ENCODE measurements at regions not wholly inside any gene's neighbourhood (a gene's known extent, or its start where the extent isn't known, plus 50 kb on each side); places are given as distances from the start of the nearest gene placed in this dataset.

DNA sequence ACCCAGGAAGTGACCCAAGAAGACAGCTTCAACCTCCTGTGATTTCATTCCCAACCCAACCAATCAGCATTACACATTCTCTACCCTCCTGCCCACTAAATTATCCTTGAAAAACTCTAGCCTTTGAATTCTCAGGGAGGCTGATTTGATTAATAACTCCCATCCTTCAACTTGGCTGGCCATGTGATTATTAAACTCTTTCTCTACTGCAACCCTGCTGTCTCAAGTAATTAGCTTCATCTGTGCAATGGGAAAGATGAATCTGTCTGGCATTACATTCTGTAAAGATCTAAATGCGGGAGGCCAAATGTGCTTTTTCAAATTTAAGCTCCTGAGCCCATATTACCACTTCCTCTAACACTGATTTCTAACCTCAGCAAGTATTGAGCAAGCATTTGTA, 95.9 kb upstream of the STT3B start:
- TF ChIP-seq POLR2A (IDR thresholded peaks at IDR 0.05; ENCODE audit: extremely low read depth, insufficient read length), result no peak
- TF ChIP-seq MYC (IDR thresholded peaks at IDR 0.05; ENCODE audit: low read depth, low read length), result no peak
- TF ChIP-seq, protein P1, sequence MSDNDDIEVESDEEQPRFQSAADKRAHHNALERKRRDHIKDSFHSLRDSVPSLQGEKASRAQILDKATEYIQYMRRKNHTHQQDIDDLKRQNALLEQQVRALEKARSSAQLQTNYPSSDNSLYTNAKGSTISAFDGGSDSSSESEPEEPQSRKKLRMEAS (IDR thresholded peaks at IDR 0.05; ENCODE audit: low read depth, low read length), result no peak
- no peak for DNase-seq (ENCODE audit: low read depth)

DNA sequence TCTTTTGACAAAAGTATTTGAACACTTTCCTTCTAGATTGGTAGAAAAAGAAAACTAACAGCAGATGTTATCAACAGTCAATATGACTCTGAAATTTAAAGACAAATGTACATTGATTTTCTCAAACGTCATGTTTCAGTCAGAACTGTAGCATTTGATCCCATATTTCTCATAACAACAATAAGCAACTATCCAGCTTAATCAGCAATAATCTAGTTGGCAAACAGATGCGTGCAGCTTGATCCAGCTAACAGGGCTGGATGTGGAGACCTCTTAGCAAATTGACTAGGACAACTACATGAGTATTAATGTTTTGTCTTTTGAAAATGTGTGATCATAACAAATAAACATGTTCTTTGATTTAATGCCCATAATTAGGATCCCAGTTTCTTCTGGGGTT, 94.0 kb upstream of the STT3B start:
- no peak overlapping the region for H3K4me3 ChIP-seq (ENCODE audit: low read depth, low read length)
- no peak for TF ChIP-seq MYC (IDR thresholded peaks at IDR 0.05; ENCODE audit: low read depth, low read length)
- TF ChIP-seq, protein P1 (IDR thresholded peaks at IDR 0.05; ENCODE audit: low read depth, low read length), result no peak
- TF ChIP-seq, protein P2, sequence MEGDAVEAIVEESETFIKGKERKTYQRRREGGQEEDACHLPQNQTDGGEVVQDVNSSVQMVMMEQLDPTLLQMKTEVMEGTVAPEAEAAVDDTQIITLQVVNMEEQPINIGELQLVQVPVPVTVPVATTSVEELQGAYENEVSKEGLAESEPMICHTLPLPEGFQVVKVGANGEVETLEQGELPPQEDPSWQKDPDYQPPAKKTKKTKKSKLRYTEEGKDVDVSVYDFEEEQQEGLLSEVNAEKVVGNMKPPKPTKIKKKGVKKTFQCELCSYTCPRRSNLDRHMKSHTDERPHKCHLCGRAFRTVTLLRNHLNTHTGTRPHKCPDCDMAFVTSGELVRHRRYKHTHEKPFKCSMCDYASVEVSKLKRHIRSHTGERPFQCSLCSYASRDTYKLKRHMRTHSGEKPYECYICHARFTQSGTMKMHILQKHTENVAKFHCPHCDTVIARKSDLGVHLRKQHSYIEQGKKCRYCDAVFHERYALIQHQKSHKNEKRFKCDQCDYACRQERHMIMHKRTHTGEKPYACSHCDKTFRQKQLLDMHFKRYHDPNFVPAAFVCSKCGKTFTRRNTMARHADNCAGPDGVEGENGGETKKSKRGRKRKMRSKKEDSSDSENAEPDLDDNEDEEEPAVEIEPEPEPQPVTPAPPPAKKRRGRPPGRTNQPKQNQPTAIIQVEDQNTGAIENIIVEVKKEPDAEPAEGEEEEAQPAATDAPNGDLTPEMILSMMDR (IDR thresholded peaks at IDR 0.05; ENCODE audit: low read depth, low read length), result no peak
- no peak for TF ChIP-seq POLR2A (IDR thresholded peaks at IDR 0.05; ENCODE audit: extremely low read depth, insufficient read length)
- no peak for DNase-seq (ENCODE audit: low read depth)

More for the DNA sequence above, 95.9 kb upstream of the STT3B start:
- H3K4me3 ChIP-seq (ENCODE audit: low read depth, low read length), result no peak overlapping the region

DNA sequence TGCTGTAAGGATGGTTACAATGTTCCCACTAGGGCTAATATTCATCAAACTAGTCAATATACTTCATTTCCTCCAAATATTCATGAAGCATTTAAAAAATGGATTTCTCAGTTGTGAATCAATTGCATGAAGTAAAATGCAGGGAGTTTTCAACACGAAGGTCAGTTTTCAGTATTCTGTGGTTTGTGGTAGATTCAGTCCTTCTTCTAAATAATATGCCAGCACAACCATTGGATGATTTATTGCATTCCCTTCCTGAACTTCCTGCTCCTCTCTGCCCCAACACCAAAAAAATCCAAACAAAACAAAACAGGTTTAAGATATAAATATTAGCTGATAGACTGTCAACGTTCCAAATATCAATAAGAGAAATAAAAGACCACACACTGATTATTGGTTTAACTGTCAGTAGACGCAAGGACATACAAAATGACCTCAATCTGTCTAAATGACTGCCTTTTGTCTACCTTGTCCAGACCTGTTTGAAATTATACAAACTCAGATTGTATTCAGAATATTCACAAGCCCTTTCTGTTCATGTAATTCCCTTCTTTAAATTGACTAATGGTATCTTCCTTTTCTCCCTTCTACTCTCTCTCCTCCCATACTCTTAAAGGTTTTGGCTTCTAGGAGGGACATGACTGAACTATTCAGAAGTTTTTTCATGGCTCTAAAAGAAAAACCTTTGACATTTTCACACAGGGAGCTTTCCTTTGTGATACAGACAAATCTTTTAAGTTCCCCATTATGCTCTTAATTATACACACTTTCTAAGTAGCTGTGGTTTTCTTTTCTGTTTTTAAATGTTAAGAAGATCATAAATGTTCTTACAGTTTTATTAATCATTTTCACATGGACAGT, 92.6 kb upstream of the STT3B start:
- no peak for DNase-seq (ENCODE audit: low read depth)
- no peak overlapping the region for H3K4me3 ChIP-seq (ENCODE audit: low read depth, low read length)
- TF ChIP-seq POLR2A (IDR thresholded peaks at IDR 0.05; ENCODE audit: extremely low read depth, insufficient read length), result no peak
- TF ChIP-seq MYC (IDR thresholded peaks at IDR 0.05; ENCODE audit: low read depth, low read length), result no peak
- TF ChIP-seq, protein P2 (IDR thresholded peaks at IDR 0.05; ENCODE audit: low read depth, low read length), result no peak
- TF ChIP-seq, protein P1 (IDR thresholded peaks at IDR 0.05; ENCODE audit: low read depth, low read length), result no peak

DNA sequence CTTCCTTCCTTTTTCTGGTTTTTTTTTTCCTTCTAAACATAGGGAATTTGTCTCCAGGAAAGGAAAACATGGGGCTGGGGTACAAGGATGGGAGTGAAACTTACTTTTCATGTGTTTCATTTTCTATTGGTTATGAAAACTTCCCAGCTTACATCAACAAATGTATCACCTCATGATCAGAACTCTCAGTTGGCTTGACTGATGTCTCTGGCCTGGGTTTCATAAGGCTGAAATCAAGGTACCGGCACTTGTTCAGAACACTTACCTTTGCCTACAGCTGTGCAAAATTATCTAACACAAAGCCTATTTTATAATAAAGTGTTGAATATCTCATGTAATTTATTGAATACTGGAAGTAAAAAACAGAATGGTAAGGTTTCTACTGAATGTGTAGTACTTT, 91.8 kb upstream of the STT3B start:
- H3K4me3 ChIP-seq (ENCODE audit: low read depth, low read length), result no peak overlapping the region
- TF ChIP-seq, protein P2 (IDR thresholded peaks at IDR 0.05; ENCODE audit: low read depth, low read length), result no peak
- TF ChIP-seq, protein P1 (IDR thresholded peaks at IDR 0.05; ENCODE audit: low read depth, low read length), result no peak
- no peak for TF ChIP-seq MYC (IDR thresholded peaks at IDR 0.05; ENCODE audit: low read depth, low read length)
- TF ChIP-seq POLR2A (IDR thresholded peaks at IDR 0.05; ENCODE audit: extremely low read depth, insufficient read length), result no peak
- DNase-seq (ENCODE audit: low read depth), result no peak

DNA sequence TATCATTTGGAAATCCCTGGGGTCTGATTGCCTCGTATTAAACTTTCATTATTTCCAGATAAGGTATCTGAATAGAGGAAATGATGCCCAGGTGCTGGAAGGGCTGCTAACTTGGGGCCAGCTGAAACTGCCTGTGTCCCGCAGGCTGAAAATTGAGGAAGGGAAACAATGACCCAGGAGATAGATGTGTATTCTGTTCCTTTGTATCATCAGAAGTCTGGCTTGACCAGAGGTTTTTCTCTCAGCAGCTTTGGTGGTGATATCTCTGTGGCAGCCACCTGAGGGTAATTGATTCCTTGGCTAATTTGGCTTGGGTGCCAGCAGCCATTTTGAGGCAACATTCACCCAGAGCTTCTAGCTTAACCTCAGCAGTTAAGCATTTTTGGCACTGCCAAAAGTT, 90.0 kb upstream of the STT3B start:
- no peak overlapping the region for H3K4me3 ChIP-seq (ENCODE audit: low read depth, low read length)
- no peak for DNase-seq (ENCODE audit: low read depth)
- TF ChIP-seq POLR2A (IDR thresholded peaks at IDR 0.05; ENCODE audit: extremely low read depth, insufficient read length) (no peak), MYC (IDR thresholded peaks at IDR 0.05; ENCODE audit: low read depth, low read length) (no peak)
- TF ChIP-seq, protein P2 (IDR thresholded peaks at IDR 0.05; ENCODE audit: low read depth, low read length), result no peak

DNA sequence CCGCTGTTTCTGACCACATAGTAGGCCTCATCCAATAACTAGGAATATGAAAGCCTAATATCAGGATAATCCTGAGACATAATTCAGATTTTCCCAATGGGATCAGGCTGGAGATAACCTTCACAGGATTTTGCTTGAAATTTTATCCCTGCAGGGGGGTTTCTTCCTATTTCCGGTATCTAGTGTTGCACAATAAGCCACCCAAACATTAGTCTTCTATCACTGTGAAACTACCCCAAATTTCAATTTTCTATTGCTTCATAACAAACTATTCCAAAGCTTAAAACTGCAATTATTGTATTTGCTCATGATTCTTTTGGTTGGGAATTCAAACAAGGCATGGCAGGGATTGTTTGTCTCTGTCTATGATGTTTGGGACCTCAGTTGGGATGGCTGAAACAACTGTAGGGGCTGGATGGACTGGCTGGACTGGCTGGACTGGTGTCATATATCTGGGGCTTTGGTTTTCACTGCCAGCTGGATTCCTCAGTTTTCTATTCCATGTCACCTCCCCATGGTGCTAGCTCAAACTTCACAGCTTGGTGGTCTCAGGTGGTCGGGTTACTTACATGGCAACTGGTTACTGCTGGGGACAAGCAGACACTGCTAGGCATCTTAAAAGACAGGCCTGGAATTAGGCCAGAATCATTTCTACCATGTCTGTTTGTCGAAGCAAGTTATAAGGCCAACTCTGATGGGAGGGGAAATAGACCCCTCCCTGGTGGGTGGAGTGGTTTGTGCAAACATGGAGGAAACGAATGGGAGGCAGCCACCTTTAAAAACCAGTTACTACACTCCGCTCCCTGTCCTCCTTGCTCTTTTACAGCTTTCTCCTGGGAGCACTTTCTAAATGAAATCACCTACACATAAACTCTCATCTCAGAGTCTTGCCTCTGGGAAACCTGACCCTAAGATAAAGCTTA, 88.2 kb upstream of the STT3B start:
- DNase-seq (ENCODE audit: low read depth), result no peak
- H3K4me3 ChIP-seq (ENCODE audit: low read depth, low read length), result no peak overlapping the region
- TF ChIP-seq, protein P1 (IDR thresholded peaks at IDR 0.05; ENCODE audit: low read depth, low read length), result no peak
- TF ChIP-seq, protein P2 (IDR thresholded peaks at IDR 0.05; ENCODE audit: low read depth, low read length), result no peak
- TF ChIP-seq POLR2A (IDR thresholded peaks at IDR 0.05; ENCODE audit: extremely low read depth, insufficient read length), result no peak
- TF ChIP-seq MYC (IDR thresholded peaks at IDR 0.05; ENCODE audit: low read depth, low read length), result no peak
